ENCODE measurements at regions not wholly inside any gene's neighbourhood (a gene's known extent, or its start where the extent isn't known, plus 50 kb on each side); places are given as distances from the start of the nearest gene placed in this dataset.
"Not testable (repeated sequence)": the region's sequence is repeated elsewhere in the genome, so short reads cannot be mapped to it uniquely, and the experiment has no call there.

DNA sequence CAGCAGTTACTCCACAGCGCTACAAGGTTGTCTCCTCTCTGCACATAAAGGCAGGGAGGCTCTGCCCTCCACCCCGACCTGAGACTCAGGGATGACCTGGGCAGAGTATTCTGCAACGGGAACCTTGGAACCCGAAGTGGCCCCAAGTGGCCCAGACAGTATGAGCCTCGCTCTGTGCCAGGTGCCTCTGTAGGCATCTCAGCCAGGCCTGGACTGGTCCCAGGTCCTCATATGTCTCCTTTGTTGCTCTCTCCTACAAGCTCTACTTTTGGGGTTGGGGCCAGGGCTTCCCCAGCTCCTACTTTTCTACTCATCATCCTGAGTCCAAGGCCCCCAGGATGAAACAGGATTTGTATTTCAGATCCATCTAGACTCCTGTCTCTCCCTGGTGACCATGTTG lies 241.5 kb upstream of the PRSS1 start:
- H3K4me2 ChIP-seq (ENCODE audit: low read depth, low read length, poor library complexity, severe bottlenecking) = peak overlapping the region; percentile 66
- TF ChIP-seq, protein P1, sequence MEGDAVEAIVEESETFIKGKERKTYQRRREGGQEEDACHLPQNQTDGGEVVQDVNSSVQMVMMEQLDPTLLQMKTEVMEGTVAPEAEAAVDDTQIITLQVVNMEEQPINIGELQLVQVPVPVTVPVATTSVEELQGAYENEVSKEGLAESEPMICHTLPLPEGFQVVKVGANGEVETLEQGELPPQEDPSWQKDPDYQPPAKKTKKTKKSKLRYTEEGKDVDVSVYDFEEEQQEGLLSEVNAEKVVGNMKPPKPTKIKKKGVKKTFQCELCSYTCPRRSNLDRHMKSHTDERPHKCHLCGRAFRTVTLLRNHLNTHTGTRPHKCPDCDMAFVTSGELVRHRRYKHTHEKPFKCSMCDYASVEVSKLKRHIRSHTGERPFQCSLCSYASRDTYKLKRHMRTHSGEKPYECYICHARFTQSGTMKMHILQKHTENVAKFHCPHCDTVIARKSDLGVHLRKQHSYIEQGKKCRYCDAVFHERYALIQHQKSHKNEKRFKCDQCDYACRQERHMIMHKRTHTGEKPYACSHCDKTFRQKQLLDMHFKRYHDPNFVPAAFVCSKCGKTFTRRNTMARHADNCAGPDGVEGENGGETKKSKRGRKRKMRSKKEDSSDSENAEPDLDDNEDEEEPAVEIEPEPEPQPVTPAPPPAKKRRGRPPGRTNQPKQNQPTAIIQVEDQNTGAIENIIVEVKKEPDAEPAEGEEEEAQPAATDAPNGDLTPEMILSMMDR (conservative IDR thresholded peaks at IDR 0.05; ENCODE audit: low read length) = no peak
- no peak for TF ChIP-seq EZH2phosphoT487 (IDR thresholded peaks at IDR 0.05; ENCODE audit: borderline replicate concordance)
- peak overlapping the region; percentile 52 for H3K9ac ChIP-seq (ENCODE audit: low read depth, low read length, poor library complexity, severe bottlenecking)
- H3K4me3 ChIP-seq (ENCODE audit: low read length, poor library complexity, severe bottlenecking) = no peak overlapping the region
- no peaks in the 10 kb centered on the region for H3K9me3 ChIP-seq (ENCODE audit: insufficient read depth, low read depth, low read length)
- H3K27me3 ChIP-seq (ENCODE audit: insufficient read depth, low read length, poor library complexity, severe bottlenecking) = no peaks in the 10 kb centered on the region
- no peaks in the 10 kb centered on the region for H3K79me2 ChIP-seq (ENCODE audit: insufficient read depth, low read length)
- H4K20me1 ChIP-seq (ENCODE audit: insufficient read depth, low read length, poor library complexity, severe bottlenecking) = no peaks in the 10 kb centered on the region
- H3F3A ChIP-seq (ENCODE audit: low read depth) = no peaks in the 10 kb centered on the region
- H3K9me2 ChIP-seq (replicated peaks; ENCODE audit: low read depth, low read length) = no peaks in the 10 kb centered on the region
- no peak overlapping the region for H2AFZ ChIP-seq (ENCODE audit: low read length)
- no peaks in the 10 kb centered on the region for H3K36me3 ChIP-seq (ENCODE audit: insufficient read depth, low read length)
- H3K4me1 ChIP-seq (ENCODE audit: insufficient read depth, low read length, poor library complexity, severe bottlenecking) = peaks cover 67% of the 10 kb centered on the region

DNA sequence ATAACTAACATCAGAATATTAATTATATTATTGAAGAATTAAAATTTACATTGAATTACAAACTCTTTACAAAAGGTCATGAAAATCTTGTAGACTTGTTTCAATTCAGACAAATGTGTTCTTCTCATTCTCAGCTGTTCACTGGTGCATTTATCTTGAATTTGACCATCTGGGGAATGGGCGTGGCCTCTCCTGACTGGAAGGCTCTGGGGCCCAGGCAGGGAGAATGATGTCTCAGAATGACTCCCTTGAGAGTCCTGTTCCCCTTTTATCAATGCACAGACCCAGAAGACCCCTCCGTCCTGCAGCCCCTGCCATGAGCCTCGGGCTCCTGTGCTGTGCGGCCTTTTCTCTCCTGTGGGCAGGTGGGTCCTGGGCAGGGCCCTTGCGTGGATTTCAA lies 242.2 kb upstream of the PRSS1 start:
- H3K4me1 ChIP-seq (ENCODE audit: insufficient read depth, low read length, poor library complexity, severe bottlenecking) = peaks cover 66% of the 10 kb centered on the region
- H3K4me2 ChIP-seq (ENCODE audit: low read depth, low read length, poor library complexity, severe bottlenecking) = not testable (repeated sequence)

DNA sequence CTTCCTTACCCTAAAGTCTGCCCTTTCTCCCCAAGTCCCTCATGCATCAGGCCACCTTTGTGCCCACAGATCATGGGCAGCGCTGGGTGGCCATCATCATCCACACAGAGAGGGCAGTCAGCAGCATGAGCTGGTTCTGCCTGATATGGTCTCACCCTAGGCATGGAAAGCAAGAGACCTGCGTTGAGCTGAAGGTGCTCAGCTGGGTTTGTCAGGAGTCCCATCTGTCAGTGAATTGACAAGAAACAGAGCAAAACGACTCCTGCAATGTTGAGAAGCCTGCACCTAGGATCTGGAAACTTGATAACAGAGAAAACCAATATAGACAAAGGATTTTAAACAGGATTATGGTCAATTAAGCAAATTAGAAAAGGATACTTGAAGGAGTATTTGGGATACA lies 242.7 kb upstream of the PRSS1 start:
- Histone ChIP-seq H3K9me2 (replicated peaks; ENCODE audit: low read depth, low read length) (no peaks in the 10 kb centered on the region), H3K79me2 (ENCODE audit: insufficient read depth, low read length) (no peaks in the 10 kb centered on the region), H3K4me2 (ENCODE audit: low read depth, low read length, poor library complexity, severe bottlenecking) (no peak overlapping the region), H3K4me3 (ENCODE audit: low read length, poor library complexity, severe bottlenecking) (no peak overlapping the region), H3K27me3 (ENCODE audit: insufficient read depth, low read length, poor library complexity, severe bottlenecking) (no peaks in the 10 kb centered on the region), H3K9me3 (ENCODE audit: insufficient read depth, low read depth, low read length) (no peaks in the 10 kb centered on the region), H2AFZ (ENCODE audit: low read length) (no peak overlapping the region), H3F3A (ENCODE audit: low read depth) (no peaks in the 10 kb centered on the region), H3K9ac (ENCODE audit: low read depth, low read length, poor library complexity, severe bottlenecking) (no peak overlapping the region), H3K4me1 (ENCODE audit: insufficient read depth, low read length, poor library complexity, severe bottlenecking) (peaks cover 61% of the 10 kb centered on the region), H4K20me1 (ENCODE audit: insufficient read depth, low read length, poor library complexity, severe bottlenecking) (no peaks in the 10 kb centered on the region), H3K36me3 (ENCODE audit: insufficient read depth, low read length) (no peaks in the 10 kb centered on the region)
- TF ChIP-seq EZH2phosphoT487 (IDR thresholded peaks at IDR 0.05; ENCODE audit: borderline replicate concordance) = no peak
- TF ChIP-seq, protein P1 (conservative IDR thresholded peaks at IDR 0.05; ENCODE audit: low read length) = no peak

More for the DNA sequence above, 242.2 kb upstream of the PRSS1 start:
- not testable (repeated sequence) for H2AFZ ChIP-seq (ENCODE audit: low read length); H3K9me2 ChIP-seq (replicated peaks; ENCODE audit: low read depth, low read length); H3K36me3 ChIP-seq (ENCODE audit: insufficient read depth, low read length); H3K27me3 ChIP-seq (ENCODE audit: insufficient read depth, low read length, poor library complexity, severe bottlenecking); H3F3A ChIP-seq (ENCODE audit: low read depth); H3K79me2 ChIP-seq (ENCODE audit: insufficient read depth, low read length); H3K4me3 ChIP-seq (ENCODE audit: low read length, poor library complexity, severe bottlenecking); H4K20me1 ChIP-seq (ENCODE audit: insufficient read depth, low read length, poor library complexity, severe bottlenecking); H3K9me3 ChIP-seq (ENCODE audit: insufficient read depth, low read depth, low read length)
- peak overlapping the region; percentile 52 for H3K9ac ChIP-seq (ENCODE audit: low read depth, low read length, poor library complexity, severe bottlenecking)

DNA sequence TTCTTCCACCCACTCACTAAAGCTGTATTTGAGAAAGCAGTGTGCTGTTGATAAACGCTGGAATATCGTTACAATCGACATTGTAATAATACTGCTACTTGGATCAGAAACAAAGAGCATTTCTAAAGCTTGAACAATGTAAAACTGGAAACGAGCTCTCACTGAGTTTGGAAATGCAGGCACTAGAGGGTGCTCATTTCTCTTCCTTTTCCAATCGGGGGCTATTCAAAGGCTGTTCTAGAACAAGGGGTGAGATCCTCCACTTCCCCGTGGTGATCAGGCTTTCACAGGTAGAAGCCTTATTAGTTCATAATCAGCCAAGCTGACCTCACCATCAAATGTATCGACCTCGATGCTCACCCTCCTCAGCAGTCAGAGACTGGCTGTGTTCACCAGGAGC lies 245.3 kb upstream of the PRSS1 start:
- not testable (repeated sequence) for H4K20me1 ChIP-seq (ENCODE audit: insufficient read depth, low read length, poor library complexity, severe bottlenecking)
- TF ChIP-seq, protein P1 (conservative IDR thresholded peaks at IDR 0.05; ENCODE audit: low read length) = peak; percentile 15; the same call in 1 of the 2 replicates

More for the DNA sequence above, 245.3 kb upstream of the PRSS1 start:
- not testable (repeated sequence) for H2AFZ ChIP-seq (ENCODE audit: low read length); H3K9me3 ChIP-seq (ENCODE audit: insufficient read depth, low read depth, low read length); H3K4me3 ChIP-seq (ENCODE audit: low read length, poor library complexity, severe bottlenecking); H3K27me3 ChIP-seq (ENCODE audit: insufficient read depth, low read length, poor library complexity, severe bottlenecking); H3K36me3 ChIP-seq (ENCODE audit: insufficient read depth, low read length); H3F3A ChIP-seq (ENCODE audit: low read depth); H3K4me2 ChIP-seq (ENCODE audit: low read depth, low read length, poor library complexity, severe bottlenecking); H3K9me2 ChIP-seq (replicated peaks; ENCODE audit: low read depth, low read length)
- Histone ChIP-seq H3K9ac (ENCODE audit: low read depth, low read length, poor library complexity, severe bottlenecking) (peak overlapping the region; percentile 38), H3K4me1 (ENCODE audit: insufficient read depth, low read length, poor library complexity, severe bottlenecking) (peaks cover 60% of the 10 kb centered on the region), H3K79me2 (ENCODE audit: insufficient read depth, low read length) (peaks cover 15% of the 10 kb centered on the region)

Data from Loucy (cell line).